ENCODE measurements at regions not wholly inside any gene's neighbourhood (a gene's known extent, or its start where the extent isn't known, plus 50 kb on each side); places are given as distances from the start of the nearest gene placed in this dataset.

- Histone ChIP-seq H3K79me2 (ENCODE audit: insufficient read depth, low read length) (no peaks in the 10 kb centered on the region), H4K20me1 (ENCODE audit: insufficient read depth) (no peaks in the 10 kb centered on the region), H3K4me1 (ENCODE audit: control insufficient read depth in 1 of 2, insufficient read depth in 2 of 2, low read length in 2 of 2) (peaks cover 9 to 31% of the 10 kb centered on the region in 2 experiments), H2AFZ (ENCODE audit: low read depth, low read length, poor library complexity, severe bottlenecking) (no peak overlapping the region), H3K27ac (ENCODE audit: low read depth, low read length) (no peak overlapping the region), H3K4me2 (ENCODE audit: low read length) (no peak overlapping the region), H3K9ac (ENCODE audit: low read length) (no peak overlapping the region), H3K36me3 (ENCODE audit: control insufficient read depth in 1 of 2, insufficient read depth in 2 of 2, low read length in 2 of 2) (no peaks in the 10 kb centered on the region), H3K9me2 (ENCODE audit: insufficient read depth) (no peaks in the 10 kb centered on the region), H3K9me3 (ENCODE audit: control insufficient read depth in 1 of 2, insufficient read depth in 1 of 2, low read depth in 1 of 2, low read length in 2 of 2) (peaks cover 9 to 13% of the 10 kb centered on the region in 2 experiments; a peak in 2 of 4 replicates), H3K27me3 (ENCODE audit: insufficient read depth, low read length) (no peaks in the 10 kb centered on the region), H3K4me3 (replicated peaks in 1 of 2; ENCODE audit: low read depth in 1 of 2, low read length in 2 of 2) (no peak overlapping the region)
- intact Hi-C loops (cut with micrococcal nuclease) = no loop called here
- ChIA-PET RAD21 (ENCODE audit: low non-redundant PET in 1 of 2, low total read pairs in 2 of 2, uncharacterized antibody in 2 of 2, unreplicated experiment in 2 of 2) (no interaction called here), CTCF (no interaction called here), POLR2A (interaction anchor here (0.7 to 1.1 kb wide), 2 partner anchors 12 to 537 kb away, joined by 3 read pairs; no protein-coding TSS in a partner anchor)
- TF ChIP-seq ZBTB33 (IDR thresholded peaks at IDR 0.05; ENCODE audit: extremely low read depth, insufficient replicate concordance, low read length) (no peak), YY1 (IDR thresholded peaks at IDR 0.05; ENCODE audit: extremely low read depth, insufficient replicate concordance, low read depth, low read length) (no peak), SIN3A (IDR thresholded peaks at IDR 0.05; ENCODE audit: low read depth) (no peak), SRF (IDR thresholded peaks at IDR 0.05; ENCODE audit: low read depth) (no peak), FOSL1 (IDR thresholded peaks at IDR 0.05; ENCODE audit: low read depth) (no peak), RAD21 (IDR thresholded peaks at IDR 0.05; ENCODE audit: low read depth) (no peak), EZH2phosphoT487 (IDR thresholded peaks at IDR 0.05; ENCODE audit: borderline replicate concordance) (no peak), MAX (IDR thresholded peaks at IDR 0.05) (no peak), POLR2A (IDR thresholded peaks at IDR 0.05; ENCODE audit: borderline replicate concordance, extremely low read depth, insufficient read depth, insufficient read length) (no peak), POLR2AphosphoS5 (IDR thresholded peaks at IDR 0.05; ENCODE audit: low read depth, low read length) (no peak), EZH2 (IDR thresholded peaks at IDR 0.05) (no peak), ZNF274 (IDR thresholded peaks at IDR 0.05; ENCODE audit: low read depth, low read length) (no peak), ATF3 (IDR thresholded peaks at IDR 0.05) (no peak), REST (IDR thresholded peaks at IDR 0.05; ENCODE audit: low read depth) (no peak)
- DNase-seq (ENCODE audit: low read depth, low spot score) (no peak), ATAC-seq (no peak)
- no TSS peak for BruUV-seq (replicated peaks)
Measured at GRCh38 chr6:150299873-150300485, 68.8 kb upstream of the IYD start.

Data from HCT116 (cell line).